H1 (cell line): ENCODE measurements at regions not wholly inside any gene's neighbourhood (a gene's known extent, or its start where the extent isn't known, plus 50 kb on each side); places are given as distances from the start of the nearest gene placed in this dataset.

Source experiments
- CTCF ChIA-PET: fragments of 300-600 bp; sonication (Branson Sonifier 250); formaldehyde crosslinking; loops from one replicate; lab custom pipeline; 2021; ENCODE audit not compliant: partially characterized antibody; lab: Charles Lee
- POLR2A ChIA-PET: fragments of 300-600 bp; sonication (Branson Sonifier 250); formaldehyde crosslinking; loops from one replicate; lab custom pipeline; 2021; ENCODE audit warnings: inconsistent platforms; ENCODE audit not compliant: partially characterized antibody; lab: Charles Lee
- DNase-seq, 2 experiments: peaks; one replicate each; pipeline versions ENCODE4 v3.0.0 to v3.0.0-alpha.2; 2010 to 2022; ENCODE audit warnings: low spot score in 2 of 2, low read depth in 1 of 2, mixed read lengths in 1 of 2
- FAIRE-seq: peaks from 2 replicates; lab custom pipeline; 2011; peaks lifted over from hg19 to GRCh38; lab: Jason Lieb, UNC
- H2AFZ ChIP-seq: 2 replicates; pipeline ENCODE4 v1.8.1; 2012; ENCODE audit warnings: low read length, inconsistent platforms
- H2AK5ac ChIP-seq: 2 replicates; pipeline ENCODE4 v1.6.1; 2013; ENCODE audit warnings: low read depth, low read length
- H2BK120ac ChIP-seq: replicated peaks from 2 replicates; pipeline ENCODE3; 2013; ENCODE audit warnings: low read depth, low read length, inconsistent platforms
- H2BK12ac ChIP-seq: 2 replicates; pipeline ENCODE4 v1.6.1; 2013; ENCODE audit warnings: low read depth, low read length
- H2BK15ac ChIP-seq: 2 replicates; pipeline ENCODE4 v1.6.1; 2013; ENCODE audit warnings: low read length
- H2BK20ac ChIP-seq: 2 replicates; pipeline ENCODE4 v1.6.1; 2013; ENCODE audit warnings: low read length
- H2BK5ac ChIP-seq: 2 replicates; pipeline ENCODE4 v1.6.1; 2013; ENCODE audit warnings: low read depth, low read length
- H3K14ac ChIP-seq: 2 replicates; pipeline ENCODE4 v1.6.1; 2013; ENCODE audit warnings: inconsistent platforms; ENCODE audit not compliant: insufficient read length
- H3K18ac ChIP-seq: 2 replicates; pipeline ENCODE4 v1.6.1; 2013; ENCODE audit warnings: low read length; ENCODE audit errors: extremely low read depth
- H3K23ac ChIP-seq: 2 replicates; pipeline ENCODE4 v1.6.1; 2013; ENCODE audit warnings: inconsistent platforms; ENCODE audit not compliant: insufficient read length
- H3K23me2 ChIP-seq: 2 replicates; pipeline ENCODE4 v1.6.1; 2013; ENCODE audit warnings: low read depth, low read length
- H3K27ac ChIP-seq: 2 replicates; pipeline ENCODE4 v1.6.1; 2011; ENCODE audit warnings: low read depth, low read length, inconsistent platforms
- H3K27me3 ChIP-seq, 4 experiments: replicated peaks in 1 of 4; 1 replicate in 1 of 4; 2 replicates in 3 of 4; pipeline versions ENCODE4 v1.6.1 to v1.8.1; 2011 to 2013; ENCODE audit warnings: low read length in 3 of 4, mild to moderate bottlenecking in 3 of 4, inconsistent platforms in 2 of 4, mixed read lengths in 2 of 4, moderate library complexity in 1 of 4; ENCODE audit not compliant: control insufficient read depth in 3 of 4, insufficient read depth in 3 of 4; ENCODE audit errors: extremely low read depth in 1 of 4
- H3K36me3 ChIP-seq, 4 experiments: 2 replicates each; pipeline versions ENCODE4 v1.6.1 to v1.8.1; 2011 to 2013; ENCODE audit warnings: mild to moderate bottlenecking in 4 of 4, low read length in 3 of 4, moderate library complexity in 2 of 4, control low read depth in 1 of 4, inconsistent platforms in 1 of 4; ENCODE audit not compliant: insufficient read depth in 4 of 4, control insufficient read depth in 2 of 4
- H3K4ac ChIP-seq: replicated peaks from 2 replicates; pipeline ENCODE3; 2013; ENCODE audit warnings: low read length, low read depth, mixed read lengths, inconsistent platforms; ENCODE audit not compliant: insufficient read length
- H3K4me1 ChIP-seq, 4 experiments: replicated peaks in 1 of 4; 1 replicate in 1 of 4; 2 replicates in 3 of 4; pipeline versions ENCODE4 v1.6.1 to v1.8.1; 2011 to 2013; ENCODE audit warnings: low read length in 3 of 4, inconsistent platforms in 2 of 4, mixed read lengths in 1 of 4; ENCODE audit not compliant: insufficient read depth in 4 of 4, control insufficient read depth in 3 of 4
- H3K4me2 ChIP-seq, 2 experiments: 2 replicates each; pipeline versions ENCODE4 v1.6.1 to v1.8.1; 2011 to 2013; ENCODE audit warnings: low read depth in 2 of 2, low read length in 2 of 2, control low read depth in 1 of 2, inconsistent platforms in 1 of 2, mild to moderate bottlenecking in 1 of 2; ENCODE audit not compliant: insufficient read depth in 1 of 2
- H3K4me3 ChIP-seq, 4 experiments: fragments of 200-600, 300-600 bp in 1 of 4; sonication (generic), shearing (Covaris generic), sonication (Bioruptor Twin) in 1 of 4; 2 replicates each; pipeline versions ENCODE4 v1.5.1 to v1.8.1; 2011 to 2016; ENCODE audit warnings: low read length in 4 of 4, low read depth in 3 of 4, control low read depth in 2 of 4, inconsistent platforms in 2 of 4, mild to moderate bottlenecking in 2 of 4, mixed read lengths in 1 of 4, moderate library complexity in 1 of 4; ENCODE audit not compliant: insufficient read depth in 2 of 4; ENCODE audit errors: extremely low read depth in 1 of 4
- H3K56ac ChIP-seq: replicated peaks from 2 replicates; pipeline ENCODE3; 2013; ENCODE audit warnings: low read depth, mild to moderate bottlenecking, mixed read lengths, low read length, inconsistent platforms; ENCODE audit not compliant: insufficient read length
- H3K79me1 ChIP-seq: 2 replicates; pipeline ENCODE4 v1.6.1; 2013; ENCODE audit warnings: low read depth, low read length, control low read depth
- H3K79me2 ChIP-seq, 2 experiments: 2 replicates each; pipeline versions ENCODE4 v1.6.1 to v1.8.1; 2012 to 2013; ENCODE audit warnings: low read length in 2 of 2, mild to moderate bottlenecking in 2 of 2, inconsistent platforms in 1 of 2; ENCODE audit not compliant: insufficient read depth in 2 of 2, control insufficient read depth in 1 of 2
- H3K9ac ChIP-seq, 4 experiments: replicated peaks in 1 of 4; 1 replicate in 1 of 4; 2 replicates in 3 of 4; pipeline versions ENCODE4 v1.6.1 to v1.8.1; 2011 to 2013; ENCODE audit warnings: low read depth in 3 of 4, low read length in 3 of 4, control low read depth in 2 of 4, mild to moderate bottlenecking in 2 of 4, moderate library complexity in 2 of 4, inconsistent platforms in 1 of 4; ENCODE audit errors: extremely low read depth in 1 of 4
- H3K9me3 ChIP-seq, 2 experiments: 2 replicates each; pipeline versions ENCODE4 v1.6.1 to v1.8.1; 2012 to 2013; ENCODE audit warnings: mild to moderate bottlenecking in 2 of 2, moderate library complexity in 2 of 2, control low read depth in 1 of 2, inconsistent platforms in 1 of 2, low read depth in 1 of 2, low read length in 1 of 2, mixed read lengths in 1 of 2; ENCODE audit not compliant: insufficient read depth in 2 of 2
- H4K20me1 ChIP-seq, 2 experiments: replicated peaks in 1 of 2; 2 replicates each; pipeline versions ENCODE3 to v1.8.1; 2011 to 2013; ENCODE audit warnings: inconsistent platforms in 2 of 2, low read length in 2 of 2, mild to moderate bottlenecking in 1 of 2; ENCODE audit not compliant: insufficient read depth in 2 of 2, control insufficient read depth in 1 of 2
- H4K5ac ChIP-seq: 2 replicates; pipeline ENCODE4 v1.6.1; 2013; ENCODE audit warnings: low read length, low read depth, mixed read lengths, inconsistent platforms; ENCODE audit not compliant: insufficient read length
- H4K8ac ChIP-seq: 2 replicates; pipeline ENCODE4 v1.8.0; 2013; ENCODE audit warnings: mild to moderate bottlenecking, moderate library complexity, low read length, inconsistent platforms; ENCODE audit not compliant: insufficient read depth; ENCODE audit errors: extremely low read depth
- H4K91ac ChIP-seq: replicated peaks from 2 replicates; pipeline ENCODE3; 2013; ENCODE audit warnings: low read length, mixed read lengths, inconsistent platforms; ENCODE audit not compliant: insufficient read length
- CTCF ChIP-seq, 3 experiments: IDR thresholded peaks; 1 replicate in 2 of 3; 2 replicates in 1 of 3; pipeline versions ENCODE4 v1.5.1 to v1.6.1; 2011; ENCODE audit warnings: low read length in 3 of 3, mild to moderate bottlenecking in 3 of 3, inconsistent platforms in 2 of 3, low read depth in 1 of 3, moderate library complexity in 1 of 3; ENCODE audit not compliant: insufficient read depth in 1 of 3; ENCODE audit errors: control extremely low read depth in 1 of 3
- RAD21 ChIP-seq, 2 experiments: IDR thresholded peaks in 1 of 2; conservative IDR thresholded peaks in 1 of 2; 2 replicates each; pipeline ENCODE4 v1.6.1; 2011; ENCODE audit warnings: low read depth in 2 of 2, low read length in 2 of 2, improper control_type of control experiment in 1 of 2, inconsistent platforms in 1 of 2, mild to moderate bottlenecking in 1 of 2, moderate library complexity in 1 of 2
- TEAD4 ChIP-seq: IDR thresholded peaks from 2 replicates; pipeline ENCODE4 v1.6.1; 2012; ENCODE audit warnings: low read depth, low read length, inconsistent platforms, mixed read lengths
- WGBS, 2 experiments: shearing (Covaris generic) in 1 of 2; methylation state at CpG; one replicate each; pipeline versions ENCODE4 v1.1.6 to v1.1.7; 2013 to 2015; ENCODE audit warnings: low lambda C conversion rate in 2 of 2, mixed read lengths in 2 of 2, inconsistent platforms in 1 of 2, low coverage in 1 of 2, missing lambda C conversion rate in 1 of 2; ENCODE audit not compliant: insufficient replicate concordance in 2 of 2, insufficient coverage in 1 of 2, insufficient read length in 1 of 2; ENCODE audit errors: extremely low coverage in 1 of 2, missing lambda C conversion rate in 1 of 2; 5-methylcytosine and 5-hydroxymethylcytosine counted together

DNA sequence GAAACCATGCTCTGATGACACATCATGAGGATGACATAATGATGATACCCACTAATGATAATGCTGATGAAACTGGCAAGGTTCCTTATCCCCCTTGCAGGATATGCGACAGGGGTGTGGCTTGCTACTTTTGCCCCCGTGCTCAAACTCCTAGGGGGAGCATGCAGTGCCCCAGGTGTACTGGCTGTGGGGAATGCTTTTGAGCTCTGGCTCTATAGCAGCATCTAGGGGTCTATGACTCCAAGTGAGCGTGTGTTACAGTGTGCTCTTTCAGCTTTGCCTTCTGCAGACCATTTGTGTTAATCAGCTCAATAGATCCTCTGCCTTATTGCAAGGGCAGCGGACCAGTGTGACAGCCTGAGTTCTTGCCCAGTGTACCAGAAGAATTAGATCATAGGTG lies 1239.5 kb downstream of the SI start:
- no peaks in the 10 kb centered on the region for H3K27me3 ChIP-seq
- no peaks in the 10 kb centered on the region for H3K4me1 ChIP-seq
- H4K5ac ChIP-seq, result no peak overlapping the region
- no peak overlapping the region for H4K91ac ChIP-seq
- FAIRE-seq (no peak), DNase-seq (no peak)
- H3K14ac ChIP-seq, result no peak overlapping the region
- ChIA-PET POLR2A (no interaction called here), CTCF (interaction anchor here (0.9 kb wide), 1 partner anchor 165 kb away, joined by 3 read pairs; no protein-coding TSS in a partner anchor)
- H2AK5ac ChIP-seq, result no peak overlapping the region
- H3K4ac ChIP-seq, result no peak overlapping the region
- H4K8ac ChIP-seq, result peak overlapping the region; percentile 59; the same call in 1 of the 2 replicates
- H3K9ac ChIP-seq, result no peak overlapping the region
- H2BK20ac ChIP-seq, result no peak overlapping the region
- H3K4me2 ChIP-seq, result no peak overlapping the region; a peak in 1 of 4 replicates
- H3K4me3 ChIP-seq, result no peak overlapping the region
- no peaks in the 10 kb centered on the region for H3K79me1 ChIP-seq
- H3K36me3 ChIP-seq, result no peaks in the 10 kb centered on the region
- H3K23ac ChIP-seq, result no peak overlapping the region
- H2BK15ac ChIP-seq, result no peak overlapping the region
- no peak overlapping the region for H3K27ac ChIP-seq
- no peak for TF ChIP-seq TEAD4
- TF ChIP-seq RAD21 (IDR thresholded peaks at IDR 0.05 in 1 of 2, conservative IDR thresholded peaks at IDR 0.05 in 1 of 2; ENCODE audit: low read depth in 2 of 2, low read length in 2 of 2), result peak in 1 of 2 experiments; percentile 36; a peak in 2 of 4 replicates
- TF ChIP-seq CTCF (IDR thresholded peaks at IDR 0.05; ENCODE audit: control extremely low read depth in 1 of 3, insufficient read depth in 1 of 3, low read depth in 1 of 3, low read length in 3 of 3), result peak in 2 of 3 experiments; percentile 8 to 14; a peak in 2 of 4 replicates
- WGBS, 2 experiments, result 87% methylated on average over 4 of the region's 4 CpGs; no CpG with 5 or more reads in 1 of the 2 experiments
- no peak overlapping the region for H3K56ac ChIP-seq
- no peak overlapping the region for H3K18ac ChIP-seq
- no peak overlapping the region for H2BK5ac ChIP-seq
- H2AFZ ChIP-seq, result 0 out of 2 replicates have a peak overlapping the region, but pooled peaks have one; percentile 59
- H3K23me2 ChIP-seq, result no peaks in the 10 kb centered on the region
- no peaks in the 10 kb centered on the region for H3K79me2 ChIP-seq
- peaks cover 0 to 8% of the 10 kb centered on the region in 2 experiments; a peak in 1 of 4 replicates for H3K9me3 ChIP-seq
- H2BK12ac ChIP-seq, result no peak overlapping the region
- no peak overlapping the region for H2BK120ac ChIP-seq
- H4K20me1 ChIP-seq, result no peaks in the 10 kb centered on the region
